ENCODE measurements at regions not wholly inside any gene's neighbourhood (a gene's known extent, or its start where the extent isn't known, plus 50 kb on each side); places are given as distances from the start of the nearest gene placed in this dataset.

GRCh38 chr12:98173773-98174427 is 341.5 kb upstream of the TMPO start:
- intact Hi-C loops (cut with DNase I): no loop called here
- Histone ChIP-seq H3K36me3 (no peaks in the 10 kb centered on the region), H3K9me3 (no peaks in the 10 kb centered on the region), H3K4me1 (no peaks in the 10 kb centered on the region), H3K27ac (no peak overlapping the region), H3K4me3 (no peak overlapping the region), H3K27me3 (no peaks in the 10 kb centered on the region)
- DNase-seq (ENCODE audit: low spot score in 2 of 2): no peak
- TF ChIP-seq CTCF (IDR thresholded peaks at IDR 0.05): no peak

GRCh38 chr12:98174428-98174809 is 341.0 kb upstream of the TMPO start:
- H3K9me3 ChIP-seq: no peaks in the 10 kb centered on the region
- no peak overlapping the region for H3K4me3 ChIP-seq
- no peak overlapping the region for H3K27ac ChIP-seq
- no peak for DNase-seq (ENCODE audit: low spot score in 2 of 2)
- intact Hi-C loops (cut with DNase I): no loop called here
- no peaks in the 10 kb centered on the region for H3K36me3 ChIP-seq
- TF ChIP-seq CTCF (IDR thresholded peaks at IDR 0.05): no peak
- H3K4me1 ChIP-seq: no peaks in the 10 kb centered on the region
- H3K27me3 ChIP-seq: no peaks in the 10 kb centered on the region

GRCh38 chr12:98178126-98178525 is 337.3 kb upstream of the TMPO start:
- intact Hi-C loops (cut with DNase I): no loop called here
- no peak overlapping the region for H3K4me3 ChIP-seq
- H3K27me3 ChIP-seq: no peaks in the 10 kb centered on the region
- TF ChIP-seq CTCF (IDR thresholded peaks at IDR 0.05): no peak
- no peak overlapping the region for H3K27ac ChIP-seq
- no peaks in the 10 kb centered on the region for H3K36me3 ChIP-seq
- no peaks in the 10 kb centered on the region for H3K9me3 ChIP-seq
- DNase-seq (ENCODE audit: low spot score in 2 of 2): no peak
- H3K4me1 ChIP-seq: no peaks in the 10 kb centered on the region

GRCh38 chr12:98179151-98179550 is 336.2 kb upstream of the TMPO start:
- no peak for TF ChIP-seq CTCF (IDR thresholded peaks at IDR 0.05)
- no peak overlapping the region for H3K27ac ChIP-seq
- H3K4me1 ChIP-seq: no peaks in the 10 kb centered on the region
- H3K27me3 ChIP-seq: no peaks in the 10 kb centered on the region
- no peak overlapping the region for H3K4me3 ChIP-seq
- intact Hi-C loops (cut with DNase I): no loop called here
- DNase-seq (ENCODE audit: low spot score in 2 of 2): no peak
- H3K36me3 ChIP-seq: no peaks in the 10 kb centered on the region
- H3K9me3 ChIP-seq: no peaks in the 10 kb centered on the region

GRCh38 chr12:98180603-98181002 is 334.8 kb upstream of the TMPO start:
- H3K27me3 ChIP-seq: no peaks in the 10 kb centered on the region
- H3K9me3 ChIP-seq: no peaks in the 10 kb centered on the region
- intact Hi-C loops (cut with DNase I): no loop called here
- H3K27ac ChIP-seq: no peak overlapping the region
- H3K36me3 ChIP-seq: no peaks in the 10 kb centered on the region
- TF ChIP-seq CTCF (IDR thresholded peaks at IDR 0.05): no peak
- DNase-seq (ENCODE audit: low spot score in 2 of 2): no peak
- H3K4me3 ChIP-seq: no peak overlapping the region
- no peaks in the 10 kb centered on the region for H3K4me1 ChIP-seq

GRCh38 chr12:98182821-98183220 is 332.6 kb upstream of the TMPO start:
- no peak for DNase-seq (ENCODE audit: low spot score in 2 of 2)
- H3K4me3 ChIP-seq: no peak overlapping the region

More at GRCh38 chr12:98182821-98183220, 332.6 kb upstream of the TMPO start:
- intact Hi-C loops (cut with DNase I): no loop called here
- Histone ChIP-seq H3K36me3 (no peaks in the 10 kb centered on the region), H3K27me3 (no peaks in the 10 kb centered on the region), H3K27ac (no peak overlapping the region), H3K4me1 (no peaks in the 10 kb centered on the region), H3K9me3 (no peaks in the 10 kb centered on the region)
- TF ChIP-seq CTCF (IDR thresholded peaks at IDR 0.05): no peak
